OCI-LY1 (cell line): ENCODE measurements at regions not wholly inside any gene's neighbourhood (a gene's known extent, or its start where the extent isn't known, plus 50 kb on each side); places are given as distances from the start of the nearest gene placed in this dataset.

Experiments
- EZH2 ChIP-seq: fragments of 200-600 bp; sonication (generic), shearing (Covaris generic); IDR thresholded peaks from 2 replicates; pipeline ENCODE4 v1.8.0; 2017; ENCODE audit warnings: borderline replicate concordance, mixed run types, mild to moderate bottlenecking, antibody characterized with exemption, low read length, moderate library complexity, mixed read lengths
- TF ChIP-seq, protein P1 (sequence below): fragments of 200-600 bp; sonication (generic), shearing (Covaris generic); IDR thresholded peaks from 2 replicates; pipeline ENCODE4 v1.5.1; 2017; ENCODE audit warnings: mild to moderate bottlenecking, antibody characterized with exemption, low read length, moderate library complexity, mixed read lengths

DNA sequence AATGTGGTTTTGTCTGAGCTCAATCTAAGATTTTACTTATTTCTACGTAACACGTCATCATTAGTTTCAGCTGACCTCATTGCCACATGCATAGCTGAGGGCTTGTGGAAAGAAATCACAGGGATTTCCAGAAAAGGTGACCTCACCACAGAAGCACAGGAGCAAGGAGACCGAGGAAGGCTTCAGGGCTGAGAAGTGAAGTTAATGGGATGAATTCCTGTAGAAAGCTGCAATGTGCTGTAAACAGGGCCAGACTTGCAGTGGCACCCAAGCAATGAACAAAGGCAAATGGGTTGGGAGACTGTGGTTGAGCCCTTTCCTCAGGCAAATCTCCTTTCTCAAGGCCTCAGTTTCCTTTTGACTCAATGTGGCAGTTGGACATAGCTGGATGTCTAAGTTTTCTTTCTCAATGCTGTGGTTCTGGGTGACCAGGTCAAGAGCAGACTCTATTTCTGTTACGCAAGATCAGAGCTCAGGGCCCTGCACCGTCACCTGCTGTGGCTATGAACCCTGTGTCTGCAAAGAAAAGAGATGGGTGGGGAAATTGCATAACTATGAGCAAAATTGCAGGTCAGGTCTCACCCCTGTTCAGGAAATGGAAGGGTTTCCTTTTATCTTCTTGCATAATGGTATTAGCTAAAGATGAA lies 252.2 kb upstream of the TBL1XR1 start:
- TF ChIP-seq, protein P1, sequence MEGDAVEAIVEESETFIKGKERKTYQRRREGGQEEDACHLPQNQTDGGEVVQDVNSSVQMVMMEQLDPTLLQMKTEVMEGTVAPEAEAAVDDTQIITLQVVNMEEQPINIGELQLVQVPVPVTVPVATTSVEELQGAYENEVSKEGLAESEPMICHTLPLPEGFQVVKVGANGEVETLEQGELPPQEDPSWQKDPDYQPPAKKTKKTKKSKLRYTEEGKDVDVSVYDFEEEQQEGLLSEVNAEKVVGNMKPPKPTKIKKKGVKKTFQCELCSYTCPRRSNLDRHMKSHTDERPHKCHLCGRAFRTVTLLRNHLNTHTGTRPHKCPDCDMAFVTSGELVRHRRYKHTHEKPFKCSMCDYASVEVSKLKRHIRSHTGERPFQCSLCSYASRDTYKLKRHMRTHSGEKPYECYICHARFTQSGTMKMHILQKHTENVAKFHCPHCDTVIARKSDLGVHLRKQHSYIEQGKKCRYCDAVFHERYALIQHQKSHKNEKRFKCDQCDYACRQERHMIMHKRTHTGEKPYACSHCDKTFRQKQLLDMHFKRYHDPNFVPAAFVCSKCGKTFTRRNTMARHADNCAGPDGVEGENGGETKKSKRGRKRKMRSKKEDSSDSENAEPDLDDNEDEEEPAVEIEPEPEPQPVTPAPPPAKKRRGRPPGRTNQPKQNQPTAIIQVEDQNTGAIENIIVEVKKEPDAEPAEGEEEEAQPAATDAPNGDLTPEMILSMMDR: no peak
- TF ChIP-seq EZH2: no peak
